ENCODE measurements at regions not wholly inside any gene's neighbourhood (a gene's known extent, or its start where the extent isn't known, plus 50 kb on each side); places are given as distances from the start of the nearest gene placed in this dataset.

- intact Hi-C loops (cut with DNase I): no loop called here
- H3K4me1 ChIP-seq: peaks cover 12% of the 10 kb centered on the region
- no peak overlapping the region for H3K4me3 ChIP-seq
- no peaks in the 10 kb centered on the region for H3K27me3 ChIP-seq
- TF ChIP-seq CTCF (IDR thresholded peaks at IDR 0.05): no peak
- H3K27ac ChIP-seq: no peak overlapping the region
- H3K36me3 ChIP-seq: no peaks in the 10 kb centered on the region
- DNase-seq (no peak), ATAC-seq (no peak)
- no peaks in the 10 kb centered on the region for H3K9me3 ChIP-seq
Observed at GRCh38 chr11:134947556-134947955, 535.5 kb upstream of the B3GAT1 start.

GRCh38 chr11:134945993-134946392 is 534.0 kb upstream of the B3GAT1 start:
- no peak overlapping the region for H3K27ac ChIP-seq
- TF ChIP-seq CTCF (IDR thresholded peaks at IDR 0.05): no peak
- no peak for ATAC-seq
- no peaks in the 10 kb centered on the region for H3K36me3 ChIP-seq
- no peak overlapping the region for H3K4me3 ChIP-seq
- intact Hi-C loops (cut with DNase I): no loop called here
- no peaks in the 10 kb centered on the region for H3K27me3 ChIP-seq
- H3K4me1 ChIP-seq: peaks cover 16% of the 10 kb centered on the region
- no peaks in the 10 kb centered on the region for H3K9me3 ChIP-seq
- DNase-seq: no peak

- DNase-seq: no peak
- H3K4me1 ChIP-seq: peaks cover 16% of the 10 kb centered on the region
- H3K4me3 ChIP-seq: no peak overlapping the region
- TF ChIP-seq CTCF (IDR thresholded peaks at IDR 0.05): no peak
- H3K36me3 ChIP-seq: no peaks in the 10 kb centered on the region
- no peaks in the 10 kb centered on the region for H3K27me3 ChIP-seq
- no peaks in the 10 kb centered on the region for H3K9me3 ChIP-seq
- no peak overlapping the region for H3K27ac ChIP-seq
- intact Hi-C loops (cut with DNase I): no loop called here
- ATAC-seq: no peak
Observed at GRCh38 chr11:134944986-134945385, 532.9 kb upstream of the B3GAT1 start.

- H3K27me3 ChIP-seq: no peaks in the 10 kb centered on the region
- DNase-seq: no peak
- no peak overlapping the region for H3K27ac ChIP-seq
- no peak for ATAC-seq
- H3K36me3 ChIP-seq: no peaks in the 10 kb centered on the region
- peaks cover 12% of the 10 kb centered on the region for H3K4me1 ChIP-seq
- no peak for TF ChIP-seq CTCF (IDR thresholded peaks at IDR 0.05)
- no peak overlapping the region for H3K4me3 ChIP-seq
- intact Hi-C loops (cut with DNase I): no loop called here
- no peaks in the 10 kb centered on the region for H3K9me3 ChIP-seq
Observed at GRCh38 chr11:134944131-134944530, 532.1 kb upstream of the B3GAT1 start.

GRCh38 chr11:134943544-134943943 is 531.5 kb upstream of the B3GAT1 start:
- intact Hi-C loops (cut with DNase I): no loop called here
- Histone ChIP-seq H3K4me3 (no peak overlapping the region), H3K36me3 (no peaks in the 10 kb centered on the region), H3K27me3 (no peaks in the 10 kb centered on the region), H3K9me3 (no peaks in the 10 kb centered on the region), H3K27ac (no peak overlapping the region), H3K4me1 (peaks cover 8% of the 10 kb centered on the region)
- DNase-seq (no peak), ATAC-seq (no peak)
- TF ChIP-seq CTCF (IDR thresholded peaks at IDR 0.05): no peak

GRCh38 chr11:134942681-134943080 is 530.6 kb upstream of the B3GAT1 start:
- Histone ChIP-seq H3K4me3 (no peak overlapping the region), H3K4me1 (peaks cover 7% of the 10 kb centered on the region), H3K27ac (no peak overlapping the region), H3K9me3 (no peaks in the 10 kb centered on the region), H3K36me3 (no peaks in the 10 kb centered on the region), H3K27me3 (no peaks in the 10 kb centered on the region)
- intact Hi-C loops (cut with DNase I): no loop called here
- ATAC-seq: no peak
- TF ChIP-seq CTCF (IDR thresholded peaks at IDR 0.05): no peak
- no peak for DNase-seq

All from upper lobe of right lung (tissue), 1 donor.